ENCODE measurements at regions not wholly inside any gene's neighbourhood (a gene's known extent, or its start where the extent isn't known, plus 50 kb on each side); places are given as distances from the start of the nearest gene placed in this dataset.

DNA sequence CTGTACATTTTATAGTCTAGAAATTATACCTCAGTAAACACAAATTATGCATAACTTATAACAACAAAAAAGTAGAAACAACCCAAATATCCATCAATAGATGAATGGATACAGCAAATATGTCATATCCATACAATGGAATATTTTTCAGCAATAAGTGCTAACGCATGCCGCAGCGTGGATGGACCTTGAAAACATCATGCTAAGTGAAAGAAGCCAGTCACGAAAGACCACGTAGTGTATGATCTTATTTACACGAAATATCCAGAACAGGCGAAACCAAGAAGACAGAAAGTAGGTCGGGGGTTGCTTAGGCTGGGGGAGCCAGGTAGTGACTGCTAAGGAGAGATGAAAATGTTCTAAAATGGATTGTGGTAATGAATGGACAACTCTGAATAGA lies 167.1 kb upstream of the MYCN start:
- H3K4me1 ChIP-seq (ENCODE audit: control insufficient read depth in 1 of 2, low read depth in 2 of 2): no peaks in the 10 kb centered on the region
- no peak overlapping the region for H3K4me3 ChIP-seq
- H3K27me3 ChIP-seq (replicated peaks; ENCODE audit: insufficient read depth): no peaks in the 10 kb centered on the region
- no peak overlapping the region for H3K27ac ChIP-seq
- TF ChIP-seq, protein P1, sequence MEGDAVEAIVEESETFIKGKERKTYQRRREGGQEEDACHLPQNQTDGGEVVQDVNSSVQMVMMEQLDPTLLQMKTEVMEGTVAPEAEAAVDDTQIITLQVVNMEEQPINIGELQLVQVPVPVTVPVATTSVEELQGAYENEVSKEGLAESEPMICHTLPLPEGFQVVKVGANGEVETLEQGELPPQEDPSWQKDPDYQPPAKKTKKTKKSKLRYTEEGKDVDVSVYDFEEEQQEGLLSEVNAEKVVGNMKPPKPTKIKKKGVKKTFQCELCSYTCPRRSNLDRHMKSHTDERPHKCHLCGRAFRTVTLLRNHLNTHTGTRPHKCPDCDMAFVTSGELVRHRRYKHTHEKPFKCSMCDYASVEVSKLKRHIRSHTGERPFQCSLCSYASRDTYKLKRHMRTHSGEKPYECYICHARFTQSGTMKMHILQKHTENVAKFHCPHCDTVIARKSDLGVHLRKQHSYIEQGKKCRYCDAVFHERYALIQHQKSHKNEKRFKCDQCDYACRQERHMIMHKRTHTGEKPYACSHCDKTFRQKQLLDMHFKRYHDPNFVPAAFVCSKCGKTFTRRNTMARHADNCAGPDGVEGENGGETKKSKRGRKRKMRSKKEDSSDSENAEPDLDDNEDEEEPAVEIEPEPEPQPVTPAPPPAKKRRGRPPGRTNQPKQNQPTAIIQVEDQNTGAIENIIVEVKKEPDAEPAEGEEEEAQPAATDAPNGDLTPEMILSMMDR (IDR thresholded peaks at IDR 0.05): no peak
- no peak for DNase-seq (ENCODE audit: low spot score)
- ATAC-seq (ENCODE audit: insufficient number of reproducible peaks, low FRiP score, low read depth): no peak
- H3K36me3 ChIP-seq: no peaks in the 10 kb centered on the region
- no peaks in the 10 kb centered on the region for H3K9me3 ChIP-seq

DNA sequence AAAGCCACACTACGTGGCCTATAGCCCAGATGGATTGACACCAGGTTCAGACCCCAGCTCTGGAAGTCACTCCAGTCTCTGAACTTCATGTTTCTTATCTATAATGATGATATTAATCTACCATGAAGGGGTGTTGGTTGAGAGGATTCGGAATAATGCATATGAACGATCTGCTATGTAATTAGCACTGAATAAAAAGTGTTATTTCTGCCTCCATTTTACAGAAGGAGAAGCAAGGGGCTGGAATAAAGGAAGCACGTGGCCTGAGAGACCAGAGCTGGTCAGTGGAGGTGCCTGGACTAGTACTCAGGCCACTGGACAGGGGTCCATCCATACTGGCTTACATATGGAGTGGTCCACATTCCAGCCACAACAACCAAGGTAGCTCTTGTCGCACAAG lies 166.5 kb upstream of the MYCN start:
- TF ChIP-seq, protein P1 (IDR thresholded peaks at IDR 0.05): no peak
- no peaks in the 10 kb centered on the region for H3K36me3 ChIP-seq
- ATAC-seq (ENCODE audit: insufficient number of reproducible peaks, low FRiP score, low read depth): no peak
- H3K27me3 ChIP-seq (replicated peaks; ENCODE audit: insufficient read depth): no peaks in the 10 kb centered on the region
- no peaks in the 10 kb centered on the region for H3K9me3 ChIP-seq
- DNase-seq (ENCODE audit: low spot score): no peak
- H3K4me1 ChIP-seq (ENCODE audit: control insufficient read depth in 1 of 2, low read depth in 2 of 2): no peaks in the 10 kb centered on the region
- H3K27ac ChIP-seq: no peak overlapping the region
- H3K4me3 ChIP-seq: no peak overlapping the region

DNA sequence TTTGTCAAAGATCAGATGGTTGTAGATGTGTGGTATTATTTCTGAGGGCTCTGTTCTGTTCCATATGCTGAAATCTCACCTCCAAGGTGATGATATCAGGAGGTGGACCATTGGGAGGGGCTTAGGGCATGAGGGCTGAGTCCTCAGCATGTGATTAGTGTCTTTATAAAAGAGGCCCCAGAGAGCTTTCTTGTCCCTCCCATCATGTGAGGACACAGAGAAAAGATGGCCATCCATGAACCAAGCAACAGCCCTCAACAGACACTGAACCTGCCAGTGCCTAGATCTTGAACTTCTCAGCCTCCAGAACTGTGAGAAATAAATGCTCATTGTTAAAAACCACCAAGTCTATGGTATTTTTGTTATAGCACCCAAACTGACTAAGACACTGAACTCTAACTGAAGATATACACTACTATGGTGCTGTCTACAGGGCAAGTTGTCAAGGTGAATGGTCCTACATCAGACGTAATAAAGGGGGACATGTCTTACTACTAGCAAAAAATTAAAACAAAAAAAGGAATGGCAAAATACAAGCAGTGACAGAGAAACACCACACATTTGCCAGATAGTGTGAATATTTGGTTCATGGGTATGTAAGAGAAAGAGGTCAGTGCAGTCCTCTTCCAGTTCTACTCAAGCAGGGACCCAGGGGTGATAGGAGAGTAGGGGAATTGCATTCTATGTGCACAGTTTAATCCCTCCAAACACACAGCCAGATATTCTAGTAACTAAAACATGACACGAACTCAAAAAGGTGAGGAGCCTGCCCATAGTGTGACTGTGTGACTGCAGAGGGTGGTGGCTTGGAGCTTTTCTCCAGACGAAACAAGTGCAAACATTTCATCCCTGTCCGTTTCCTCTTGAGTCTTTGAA lies 164.4 kb upstream of the MYCN start:
- Histone ChIP-seq H3K4me3 (no peak overlapping the region), H3K36me3 (no peaks in the 10 kb centered on the region), H3K27me3 (replicated peaks; ENCODE audit: insufficient read depth) (no peaks in the 10 kb centered on the region), H3K27ac (no peak overlapping the region), H3K9me3 (no peaks in the 10 kb centered on the region), H3K4me1 (ENCODE audit: control insufficient read depth in 1 of 2, low read depth in 2 of 2) (no peaks in the 10 kb centered on the region)
- TF ChIP-seq, protein P1 (IDR thresholded peaks at IDR 0.05): no peak
- DNase-seq (ENCODE audit: low spot score): no peak
- no peak for ATAC-seq (ENCODE audit: insufficient number of reproducible peaks, low FRiP score, low read depth)

DNA sequence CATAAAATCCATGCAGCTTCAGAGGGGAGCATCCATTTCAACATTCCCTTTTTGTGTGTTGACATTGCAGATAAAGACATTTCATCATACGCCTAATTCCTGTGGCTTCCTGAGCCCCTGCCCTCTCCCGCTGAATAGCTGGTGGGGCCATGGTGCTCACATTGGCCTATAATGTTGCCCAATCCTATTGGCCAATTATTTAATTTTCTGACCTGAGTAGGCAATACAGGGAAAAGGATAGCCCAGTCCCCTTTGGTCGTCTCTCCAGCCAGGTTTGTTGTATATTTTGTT lies 163.8 kb upstream of the MYCN start:
- H3K36me3 ChIP-seq: no peaks in the 10 kb centered on the region
- no peaks in the 10 kb centered on the region for H3K4me1 ChIP-seq (ENCODE audit: control insufficient read depth in 1 of 2, low read depth in 2 of 2)
- H3K9me3 ChIP-seq: no peaks in the 10 kb centered on the region
- H3K27me3 ChIP-seq (replicated peaks; ENCODE audit: insufficient read depth): no peaks in the 10 kb centered on the region
- no peak overlapping the region for H3K27ac ChIP-seq
- DNase-seq (ENCODE audit: low spot score) (no peak), ATAC-seq (ENCODE audit: insufficient number of reproducible peaks, low FRiP score, low read depth) (no peak)
- no peak overlapping the region for H3K4me3 ChIP-seq
- TF ChIP-seq, protein P1 (IDR thresholded peaks at IDR 0.05): no peak

DNA sequence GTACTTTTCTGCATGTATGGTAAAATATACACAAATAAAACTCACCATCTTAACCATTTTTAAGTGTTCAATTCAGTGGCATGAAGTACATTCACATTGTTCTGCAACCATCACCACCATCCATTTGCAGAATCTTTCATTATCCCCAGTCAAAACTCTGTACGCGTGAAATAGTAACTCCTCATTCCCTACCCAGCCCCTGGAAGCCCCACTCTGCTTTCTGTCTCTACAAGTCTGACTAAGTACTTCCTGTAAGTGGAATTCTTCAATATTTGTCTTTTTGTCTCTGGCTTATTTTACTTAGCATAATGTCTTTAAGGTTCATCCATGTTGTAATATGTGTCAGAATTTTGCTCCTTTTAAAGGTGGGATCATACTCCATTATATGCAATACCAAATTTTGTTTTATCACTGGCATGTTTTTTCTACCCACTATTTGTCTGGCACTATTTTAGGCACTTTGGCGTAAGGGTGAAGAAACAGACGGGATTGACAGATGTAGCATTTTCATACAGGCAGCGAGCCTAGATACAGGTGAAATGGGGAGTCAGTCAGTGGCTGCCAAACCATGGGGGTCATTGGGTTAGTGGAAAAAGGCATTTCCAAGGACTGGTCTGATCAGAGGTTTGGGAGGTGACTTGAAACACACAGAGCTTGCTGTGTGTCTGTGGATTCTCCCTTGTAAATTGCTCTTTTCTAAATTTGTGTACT lies 163.2 kb upstream of the MYCN start:
- Histone ChIP-seq H3K27ac (no peak overlapping the region), H3K4me1 (ENCODE audit: control insufficient read depth in 1 of 2, low read depth in 2 of 2) (no peaks in the 10 kb centered on the region), H3K9me3 (no peaks in the 10 kb centered on the region), H3K36me3 (no peaks in the 10 kb centered on the region), H3K27me3 (replicated peaks; ENCODE audit: insufficient read depth) (no peaks in the 10 kb centered on the region), H3K4me3 (no peak overlapping the region)
- DNase-seq (ENCODE audit: low spot score) (no peak), ATAC-seq (ENCODE audit: insufficient number of reproducible peaks, low FRiP score, low read depth) (no peak)
- TF ChIP-seq, protein P1 (IDR thresholded peaks at IDR 0.05): no peak

Measured in thoracic aorta (tissue), 2 donors.